HG03354 (cell line): ENCODE measurements at regions not wholly inside any gene's neighbourhood (a gene's known extent, or its start where the extent isn't known, plus 50 kb on each side); places are given as distances from the start of the nearest gene placed in this dataset.

Experiments
- ATAC-seq: cut with Tn5 transposase; IDR thresholded peaks from one replicate; pipeline ENCODE4 v1.9.1; 2021; ENCODE audit warnings: mild to moderate bottlenecking; ENCODE audit not compliant: unreplicated experiment, poor library complexity, severe bottlenecking

DNA sequence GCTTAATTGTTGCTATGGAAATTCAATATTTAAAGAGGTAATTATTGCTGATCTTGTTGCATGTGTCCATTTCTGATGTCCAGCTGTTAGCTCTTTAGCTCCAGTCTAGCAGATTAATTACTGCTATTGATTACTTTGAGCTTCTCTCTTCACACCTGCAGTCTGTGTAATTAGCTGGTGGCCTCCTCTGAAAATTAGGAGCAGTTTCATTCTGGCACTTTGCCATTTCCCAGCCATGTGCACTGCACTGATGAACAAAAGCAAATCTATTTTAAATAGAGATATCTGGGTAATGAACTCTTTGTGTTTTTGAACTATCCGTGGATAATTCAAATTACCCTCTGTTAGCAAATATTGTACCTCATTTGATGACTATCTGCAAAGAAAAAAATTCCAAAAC is 275.9 kb downstream of the RNF144B start:
- no peak for ATAC-seq

DNA sequence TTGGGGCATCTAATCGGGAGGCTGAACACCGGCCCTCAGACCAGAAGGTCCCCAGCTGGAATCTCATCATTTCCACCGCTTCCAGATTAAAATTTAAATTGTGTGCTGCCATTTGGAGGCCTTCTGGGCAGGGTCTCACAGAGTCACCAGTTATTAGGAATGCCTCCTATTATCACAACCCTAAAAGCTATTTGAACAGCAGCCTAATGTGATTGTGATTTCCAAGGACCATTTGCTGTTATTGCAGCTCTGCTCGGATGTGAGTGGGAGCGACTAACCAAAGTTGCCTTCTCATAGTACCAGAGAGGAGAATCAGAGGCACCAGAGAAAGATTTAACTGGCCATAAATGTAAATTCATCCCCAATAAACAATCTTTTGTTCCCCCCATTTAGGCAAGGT is 277.3 kb downstream of the RNF144B start:
- ATAC-seq, result no peak

DNA sequence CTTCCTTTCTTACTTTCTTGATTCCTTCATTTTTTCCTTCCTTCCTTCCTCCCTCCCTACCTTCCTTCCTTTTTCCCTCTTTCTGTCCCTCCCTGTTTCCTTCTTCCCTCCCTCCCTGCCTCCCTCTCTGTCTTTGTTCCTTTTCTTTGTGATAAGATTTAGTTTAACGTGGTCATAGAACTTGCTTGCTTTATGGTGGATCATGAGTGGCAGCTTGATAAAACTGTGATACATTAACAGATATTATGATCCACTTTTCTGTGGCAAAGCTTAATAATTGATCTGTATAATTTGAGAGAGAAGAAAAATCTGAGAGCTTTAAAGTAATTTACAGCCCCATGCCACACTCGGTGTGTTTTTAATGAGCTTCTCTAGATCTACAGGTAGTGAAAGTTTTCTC is 280.5 kb downstream of the RNF144B start:
- no peak for ATAC-seq

DNA sequence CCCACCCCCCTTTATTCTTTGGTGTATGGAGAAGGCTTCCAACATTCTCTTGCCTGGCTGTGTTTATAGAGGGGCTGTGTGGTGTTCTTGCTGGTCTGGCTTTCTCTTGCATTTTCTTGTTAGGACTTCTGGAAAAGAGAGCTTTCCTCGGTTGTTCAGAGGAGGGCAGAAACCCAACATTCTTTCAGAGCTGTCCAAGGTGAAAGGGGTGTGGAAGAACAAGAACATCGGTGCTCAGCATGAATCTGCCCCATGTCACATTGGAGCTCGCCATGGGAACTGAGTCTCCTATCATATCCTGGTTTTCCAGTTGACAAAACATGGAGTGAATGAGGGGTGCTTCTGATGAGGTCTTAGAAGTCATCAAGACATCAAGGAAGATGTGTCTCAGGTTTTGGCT is 281.8 kb downstream of the RNF144B start:
- no peak for ATAC-seq

DNA sequence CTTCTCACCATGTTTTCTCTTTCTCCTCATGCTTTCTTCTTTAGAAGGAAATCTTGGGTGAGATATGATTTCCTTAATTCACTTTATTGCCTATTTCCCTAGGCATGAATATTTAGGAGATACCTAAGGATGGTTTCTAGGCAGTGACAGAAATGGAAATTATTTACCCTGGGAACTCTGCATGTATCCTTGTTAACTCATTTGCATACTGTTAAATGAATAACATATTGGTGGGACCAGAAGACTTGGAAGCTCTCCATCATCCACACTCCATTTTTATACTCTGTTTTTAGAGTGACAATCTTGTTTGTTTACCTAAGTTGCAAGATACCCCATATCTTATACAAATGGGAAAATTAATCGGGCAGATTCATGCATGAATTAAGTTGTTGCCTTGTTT is 285.7 kb downstream of the RNF144B start:
- ATAC-seq, result no peak

DNA sequence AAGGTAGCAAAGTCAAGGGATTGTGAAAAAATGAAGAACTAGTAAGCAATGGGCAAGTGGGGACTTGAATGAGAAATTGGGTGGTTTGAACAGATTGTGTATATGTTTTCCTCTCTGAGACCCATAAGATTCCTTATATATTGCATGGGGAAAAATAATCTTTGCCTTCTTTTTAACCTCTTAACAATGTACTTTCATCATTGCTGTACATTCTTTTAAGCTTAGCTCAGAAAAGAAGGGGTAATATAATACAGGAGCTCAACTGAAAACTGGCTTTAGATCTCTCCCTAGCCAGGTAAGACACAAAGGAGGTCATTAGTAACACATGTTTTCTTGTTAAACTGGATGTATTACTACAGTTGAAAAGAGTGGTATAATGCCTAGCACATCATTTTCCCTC is 287.2 kb downstream of the RNF144B start:
- no peak for ATAC-seq

DNA sequence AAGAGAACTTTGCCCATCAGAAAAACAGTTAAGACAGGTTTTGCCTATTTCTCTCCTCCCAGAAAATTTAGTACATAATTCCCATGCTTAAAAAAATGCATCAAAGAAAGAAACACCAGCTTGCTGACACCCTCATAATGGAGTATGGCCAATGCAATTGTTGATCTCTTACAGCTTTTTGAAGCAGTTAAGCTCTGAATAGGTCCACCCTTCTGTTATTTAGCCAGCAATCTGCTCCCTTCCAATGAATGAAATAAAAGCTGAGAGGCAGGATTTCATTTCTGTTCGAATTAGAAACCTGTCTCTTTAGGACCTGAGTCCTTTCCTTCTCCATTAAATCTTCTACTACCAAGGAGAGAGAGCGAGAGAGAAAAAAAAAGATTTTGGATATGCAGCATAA is 288.7 kb downstream of the RNF144B start:
- ATAC-seq, result no peak

DNA sequence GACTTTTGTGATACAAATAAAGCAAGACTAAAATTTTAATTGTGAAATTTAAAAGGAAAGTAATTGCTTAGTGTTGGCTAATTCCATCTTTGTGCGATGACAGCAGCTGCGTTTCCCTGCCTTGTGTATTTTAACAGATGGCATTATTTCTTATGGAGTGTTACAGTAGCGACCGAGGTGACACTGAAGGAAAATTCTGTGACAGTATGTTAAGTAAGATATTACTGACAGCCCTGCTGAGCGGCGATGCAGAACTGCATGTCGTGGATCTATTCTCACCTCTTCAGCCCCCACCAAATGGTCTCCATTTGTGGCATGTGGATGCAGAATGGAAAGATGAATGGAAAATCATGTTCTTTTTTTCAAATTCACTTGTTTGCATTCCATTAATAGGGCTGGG is 289.4 kb downstream of the RNF144B start:
- no peak for ATAC-seq

DNA sequence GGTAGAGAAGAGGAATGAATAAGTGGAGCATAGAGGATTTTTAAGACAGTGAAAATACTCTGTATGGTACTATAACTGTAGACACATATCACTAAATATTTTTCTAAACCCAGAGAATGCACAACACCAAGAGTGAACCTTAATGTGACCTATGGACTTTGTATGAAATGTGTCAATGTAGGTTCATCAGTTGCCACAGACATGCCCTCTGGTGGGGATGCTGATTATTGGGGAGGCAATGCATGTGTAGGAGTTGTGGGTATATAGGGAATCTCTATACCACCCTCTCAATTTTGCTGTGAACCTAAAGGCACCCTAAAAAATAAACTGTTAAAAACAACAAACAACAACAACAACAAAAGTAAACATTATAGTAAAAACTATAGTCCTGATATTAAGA is 293.7 kb downstream of the RNF144B start:
- ATAC-seq, result no peak

DNA sequence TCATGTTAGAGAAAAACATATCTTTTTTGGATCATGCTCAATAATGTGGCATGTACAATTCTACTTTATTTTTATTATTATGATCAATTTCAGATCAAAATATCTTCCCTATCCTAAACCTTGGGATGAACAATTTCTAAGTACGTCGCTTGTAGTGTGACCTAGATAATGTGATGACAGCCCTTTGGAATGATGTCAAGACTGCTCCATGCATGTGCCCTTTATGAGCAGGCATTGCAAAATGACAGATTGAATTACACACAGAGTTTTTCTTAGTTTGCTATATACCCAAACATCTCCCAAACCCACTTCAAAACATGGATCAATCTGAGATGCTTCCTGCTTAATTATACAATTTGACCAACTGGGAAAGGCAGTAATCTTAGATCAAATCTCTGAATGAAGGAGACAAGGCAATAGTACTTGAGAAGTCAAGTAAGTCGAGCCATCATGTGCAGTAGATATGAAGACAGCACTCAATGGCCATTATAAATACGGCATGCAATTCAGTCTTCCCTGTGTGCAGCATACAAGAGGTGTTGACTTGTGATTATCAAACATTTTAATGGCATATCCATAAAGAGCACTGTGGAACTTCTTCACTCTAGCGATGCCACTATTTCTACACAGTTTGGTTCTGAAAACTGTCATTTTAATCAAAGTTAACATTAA is 294.8 kb downstream of the RNF144B start:
- ATAC-seq, result no peak

DNA sequence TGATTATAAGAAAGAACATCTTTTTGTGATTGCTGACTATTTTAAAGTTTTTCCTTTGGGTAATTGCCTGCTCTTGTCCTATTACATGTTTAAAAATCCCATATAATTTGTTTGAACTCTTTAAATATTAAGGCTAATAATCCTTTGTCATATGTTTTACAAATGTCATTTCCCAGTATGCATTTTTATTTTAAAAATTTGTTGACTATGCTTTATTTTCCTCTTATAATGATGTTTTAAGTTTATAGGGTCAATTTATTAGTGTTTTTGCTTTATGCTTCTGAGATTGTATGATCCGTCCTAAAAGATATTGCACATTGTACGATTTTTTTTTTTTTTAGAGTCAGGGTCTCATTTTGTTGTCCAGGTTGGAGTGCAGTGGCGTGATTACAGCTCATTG is 297.2 kb downstream of the RNF144B start:
- no peak for ATAC-seq

DNA sequence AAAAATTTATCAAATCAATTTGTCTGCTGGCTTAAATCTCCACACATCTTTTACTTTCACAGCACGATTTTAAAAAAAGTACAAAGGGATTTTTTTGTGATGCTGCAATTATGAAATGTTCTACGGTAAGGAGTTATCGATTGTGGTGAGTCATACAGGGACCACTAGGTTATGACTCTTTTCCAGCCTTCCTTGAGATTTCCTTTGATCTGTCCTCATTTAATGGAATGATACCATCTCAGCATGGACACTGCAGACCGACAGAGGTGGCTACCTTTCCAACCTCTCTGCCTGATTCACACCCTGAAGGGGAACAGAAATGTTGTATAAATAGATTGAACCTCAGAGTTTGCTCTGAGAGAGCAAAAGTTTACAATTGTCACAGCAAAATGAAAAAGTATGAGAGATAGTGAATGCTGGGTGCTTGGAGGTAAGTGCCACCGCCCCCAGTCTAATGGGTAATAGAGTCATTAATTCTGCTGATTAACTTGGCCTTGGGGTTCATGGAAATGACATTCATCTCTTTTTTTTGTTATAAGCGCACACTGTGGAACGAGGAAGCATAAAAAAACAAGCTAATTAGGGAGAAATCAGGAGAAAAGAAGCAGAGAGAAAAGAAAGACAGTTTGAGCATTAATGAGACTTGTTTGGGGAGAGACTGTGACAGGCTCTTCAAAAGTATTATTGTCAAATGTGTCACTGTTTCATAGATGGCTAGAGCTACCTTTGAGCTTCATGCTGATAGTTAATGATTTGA is 306.0 kb downstream of the RNF144B start:
- no peak for ATAC-seq

DNA sequence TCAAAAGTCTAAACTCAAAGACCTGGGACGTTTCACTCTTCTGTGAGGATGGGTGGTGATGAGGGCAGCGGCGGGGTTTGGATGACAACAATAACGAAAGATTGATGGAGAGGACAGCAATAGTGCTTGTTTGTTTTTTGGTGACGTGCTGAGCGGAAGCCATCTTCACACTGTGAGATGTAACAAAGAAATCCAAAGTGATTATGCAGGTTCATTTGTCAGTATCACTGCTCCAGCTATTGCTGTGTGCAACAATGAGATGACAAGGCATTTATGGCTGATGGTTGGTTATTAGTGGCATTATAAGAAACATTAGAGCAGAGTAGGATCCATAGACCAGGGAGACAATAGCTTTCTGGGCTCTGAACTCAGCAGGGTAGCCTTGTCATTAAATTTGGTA is 306.7 kb downstream of the RNF144B start:
- ATAC-seq, result no peak

DNA sequence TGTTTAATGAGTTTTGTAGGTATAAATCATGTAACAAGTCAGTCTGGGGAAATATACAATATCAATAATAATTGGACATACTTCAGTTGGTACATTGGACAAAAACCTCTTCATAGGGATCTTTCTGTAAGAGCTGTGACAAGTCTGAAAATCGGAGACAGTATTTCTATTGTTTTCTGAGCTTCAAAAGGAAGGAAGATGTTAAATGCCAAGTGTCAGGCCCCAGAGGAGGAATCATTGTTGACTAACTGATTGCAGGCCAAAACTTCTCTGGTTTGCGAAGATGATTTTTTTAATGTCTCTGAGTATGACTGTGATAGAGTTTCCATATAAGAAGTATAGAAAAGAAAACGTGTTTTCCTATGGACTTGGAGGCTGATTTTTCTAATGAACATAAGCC is 316.4 kb downstream of the RNF144B start:
- ATAC-seq, result no peak

DNA sequence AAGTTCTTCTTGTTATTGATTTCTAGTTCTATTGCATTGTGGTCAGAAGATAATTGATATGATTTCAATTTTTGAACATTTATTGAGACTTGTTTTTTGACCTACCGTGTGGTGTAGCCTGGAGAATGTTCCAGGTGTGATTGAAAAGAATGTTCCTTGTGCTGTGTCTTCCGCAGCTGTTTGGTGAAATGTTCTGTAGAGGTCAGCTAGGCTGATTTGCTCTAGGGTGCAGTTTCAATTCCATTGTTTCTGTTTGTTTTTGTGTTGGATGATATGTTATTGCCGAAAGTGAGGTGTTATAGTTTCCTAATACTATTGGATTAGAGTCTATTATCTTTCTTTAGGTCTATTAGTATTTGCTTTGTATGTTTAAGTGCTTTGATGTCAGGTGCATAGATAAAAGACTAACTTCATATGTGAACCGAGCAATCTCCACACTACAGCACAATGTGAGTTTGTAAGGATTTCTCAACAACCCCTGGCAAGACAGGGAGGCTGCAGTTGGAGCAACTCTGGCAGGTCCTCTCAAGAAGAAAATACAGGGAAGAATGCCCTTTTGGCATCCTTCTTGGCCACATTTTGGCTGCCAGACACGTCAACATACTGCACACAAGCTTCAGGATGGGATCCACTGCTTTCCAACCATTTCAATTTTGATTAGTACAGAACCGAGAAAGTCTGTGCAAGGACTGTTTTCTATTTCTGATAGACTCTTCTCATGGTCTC is 320.7 kb downstream of the RNF144B start:
- no peak for ATAC-seq

DNA sequence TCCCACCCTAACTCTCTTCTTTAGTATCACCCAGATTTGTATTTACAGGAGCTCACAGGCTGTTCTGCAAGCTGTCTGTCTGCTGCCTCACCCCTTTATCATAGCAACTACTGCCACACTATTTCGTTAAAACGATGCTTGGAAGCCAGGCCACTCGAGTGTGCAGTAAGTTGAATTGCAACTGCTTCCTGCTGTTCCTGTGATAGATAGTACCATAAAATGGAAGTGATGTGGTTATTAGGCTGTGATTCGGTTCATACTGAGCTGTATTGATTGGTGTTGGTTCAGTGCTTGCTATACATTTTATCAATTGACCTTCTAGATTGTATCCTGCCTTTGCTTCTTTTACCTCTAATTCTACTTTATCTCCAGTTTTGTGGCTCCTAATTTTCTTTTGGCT is 325.4 kb downstream of the RNF144B start:
- ATAC-seq, result no peak

DNA sequence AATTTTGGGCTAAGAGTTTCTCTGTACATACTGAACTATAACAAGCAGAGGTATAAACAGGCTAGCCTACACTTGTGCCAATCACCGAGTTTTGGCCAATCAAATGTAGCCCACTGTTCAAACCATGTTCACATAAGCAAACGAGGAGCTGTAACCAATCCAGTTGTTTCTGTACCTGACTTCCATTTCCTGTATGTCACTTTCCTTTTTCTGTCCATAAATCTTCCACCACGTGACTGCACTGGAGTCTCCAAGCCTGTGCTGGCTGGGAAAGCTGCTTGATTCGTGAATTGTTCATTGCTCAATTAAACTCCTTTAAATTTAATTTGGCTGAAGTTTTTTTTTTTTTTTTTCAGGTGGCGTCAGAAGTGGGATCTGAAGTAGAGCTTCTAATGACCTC is 332.9 kb downstream of the RNF144B start:
- ATAC-seq, result no peak

DNA sequence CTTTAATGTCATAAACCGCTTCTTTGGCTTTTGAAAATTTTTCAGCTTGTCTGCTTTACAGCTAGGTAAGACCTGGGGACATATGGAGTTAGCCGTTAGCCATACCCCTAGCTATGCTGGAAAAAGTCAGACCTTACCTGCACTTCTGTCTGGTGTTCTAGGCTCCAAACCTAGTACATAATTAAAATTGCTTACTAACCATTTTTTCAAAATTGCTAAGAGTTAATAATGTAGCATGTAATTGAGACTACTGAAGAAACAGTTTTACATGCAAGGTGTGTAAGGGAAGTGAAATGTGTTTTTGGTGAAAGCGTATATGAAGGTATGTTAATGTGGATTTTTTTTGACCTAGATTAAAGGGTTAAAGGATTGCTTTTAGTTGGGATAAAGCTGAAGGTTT is 336.9 kb downstream of the RNF144B start:
- no peak for ATAC-seq

DNA sequence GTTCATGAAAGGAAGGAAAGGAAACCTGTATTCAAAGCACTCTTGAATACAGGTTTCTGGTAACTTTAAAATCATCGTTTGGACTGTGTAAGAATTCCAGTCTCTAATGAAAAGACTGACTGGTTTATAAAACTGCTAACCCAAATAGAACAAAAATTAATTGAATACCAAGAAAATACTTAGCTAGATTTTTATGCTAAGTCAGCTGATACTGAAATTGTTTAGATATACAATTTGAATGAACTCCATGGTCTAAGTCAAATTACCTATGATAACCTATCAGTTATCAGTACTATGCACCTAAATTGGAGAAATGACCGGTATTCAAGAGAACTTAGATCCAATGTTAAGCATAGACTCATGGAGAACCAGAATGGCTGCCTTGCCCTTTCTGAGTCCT is 338.3 kb downstream of the RNF144B start:
- ATAC-seq, result no peak

DNA sequence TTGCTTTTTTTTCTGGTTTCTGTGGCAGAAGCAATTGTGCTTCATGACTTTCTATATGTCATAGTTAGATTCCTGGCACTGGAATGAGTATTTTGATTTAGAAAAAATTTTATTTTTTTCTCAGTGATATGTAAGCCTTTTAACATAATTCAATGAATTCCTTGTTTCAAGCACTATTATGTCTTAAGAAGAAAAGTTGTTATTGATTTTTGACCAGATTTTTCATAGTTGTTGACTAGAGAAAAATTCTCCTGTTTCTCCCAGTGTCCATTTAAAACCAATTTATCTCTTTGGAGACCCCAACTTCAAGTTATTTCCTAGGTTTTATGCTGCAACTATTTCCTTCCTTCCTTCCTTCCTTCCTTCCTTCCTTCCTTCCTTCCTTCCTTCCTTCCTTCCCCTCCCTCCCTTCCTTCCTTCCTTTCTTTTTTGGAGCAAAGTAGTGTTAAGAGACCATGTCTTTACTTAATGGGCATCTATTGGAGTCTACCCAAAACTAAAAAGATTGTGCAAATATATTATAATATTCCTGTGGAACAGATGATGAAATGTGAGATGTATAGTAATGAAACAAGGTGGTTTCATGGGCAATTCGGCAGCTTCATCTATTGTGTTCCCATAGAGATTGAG is 346.9 kb downstream of the RNF144B start:
- no peak for ATAC-seq

DNA sequence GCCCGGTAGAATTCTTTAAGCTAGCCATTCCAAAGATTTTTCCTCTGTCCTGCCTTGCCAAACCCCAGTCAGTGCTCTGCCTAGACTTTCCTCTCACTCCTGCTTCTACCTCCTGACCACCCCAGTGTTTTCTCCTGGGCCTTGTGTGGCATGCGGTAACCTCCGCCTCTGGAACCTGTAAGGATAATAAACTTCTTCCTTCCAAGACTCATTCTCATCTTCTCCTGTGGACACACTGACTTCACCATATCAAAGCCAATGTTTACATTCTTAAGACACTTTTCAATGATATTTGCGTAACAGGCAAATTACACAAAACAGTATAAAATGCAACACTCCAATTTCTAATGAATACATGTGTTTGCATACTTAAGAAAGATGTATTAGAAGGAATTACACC is 354.6 kb downstream of the RNF144B start:
- ATAC-seq, result no peak
